ENCODE measurements at regions not wholly inside any gene's neighbourhood (a gene's known extent, or its start where the extent isn't known, plus 50 kb on each side); places are given as distances from the start of the nearest gene placed in this dataset.

GRCh38 chr4:165605811-165606210 is 227.0 kb downstream of the CPE start:
- Histone ChIP-seq H3K36me3 (no peaks in the 10 kb centered on the region), H3K4me3 (no peak overlapping the region), H3K9me3 (no peaks in the 10 kb centered on the region), H3K27me3 (no peaks in the 10 kb centered on the region), H3K27ac (no peak overlapping the region), H3K4me1 (peaks cover 0 to 1% (median 0%) of the 10 kb centered on the region in 4 donors)
- in situ Hi-C loops (cut with MboI; ENCODE audit: low pct_ligation_motif_present in 1 of 4, low pct_unique_long_range_greater_than_20kb in 1 of 4, low sequenced_read_pairs in 3 of 4) (no loop called here), intact Hi-C loops (cut with DNase I; ENCODE audit: low total_unique reads) (no loop called here)
- WGBS, 2 donors (ENCODE audit: low coverage in 1 of 2) = 75 to 83% methylated on average over 1 of the region's 1 CpG
- TF ChIP-seq CTCF (IDR thresholded peaks at IDR 0.05) (no peak), POLR2A (IDR thresholded peaks at IDR 0.05) (no peak), EP300 (IDR thresholded peaks at IDR 0.05; ENCODE audit: low read depth) (no peak), POLR2AphosphoS5 (IDR thresholded peaks at IDR 0.05) (no peak)
- DNase-seq = no peak

GRCh38 chr4:165606465-165607205 is 227.8 kb downstream of the CPE start:
- Histone ChIP-seq H3K27me3 (no peaks in the 10 kb centered on the region), H3K9me3 (no peaks in the 10 kb centered on the region), H3K4me1 (peaks cover 0 to 3% (median 0%) of the 10 kb centered on the region in 4 donors), H3K4me3 (no peak overlapping the region), H3K36me3 (no peaks in the 10 kb centered on the region), H3K27ac (no peak overlapping the region)
- intact Hi-C loops (cut with DNase I; ENCODE audit: low total_unique reads) = no loop called here
- TF ChIP-seq CTCF (IDR thresholded peaks at IDR 0.05) (no peak), POLR2AphosphoS5 (IDR thresholded peaks at IDR 0.05) (no peak), EP300 (IDR thresholded peaks at IDR 0.05; ENCODE audit: low read depth) (no peak)
- WGBS, 2 donors (ENCODE audit: low coverage in 1 of 2) = 57 to 58% methylated on average over 2 of the region's 2 CpGs
- in situ Hi-C loops (cut with MboI; ENCODE audit: low pct_ligation_motif_present in 1 of 4, low pct_unique_long_range_greater_than_20kb in 1 of 4, low sequenced_read_pairs in 3 of 4) = no loop called here
- no peak for DNase-seq

GRCh38 chr4:165609653-165610052 is 230.8 kb downstream of the CPE start:
- Histone ChIP-seq H3K9me3 (no peaks in the 10 kb centered on the region), H3K27ac (no peak overlapping the region), H3K4me3 (no peak overlapping the region), H3K36me3 (no peaks in the 10 kb centered on the region), H3K4me1 (peaks cover 0 to 3% (median 0%) of the 10 kb centered on the region in 4 donors), H3K27me3 (no peaks in the 10 kb centered on the region)
- intact Hi-C loops (cut with DNase I; ENCODE audit: low total_unique reads) = no loop called here
- in situ Hi-C loops (cut with MboI; ENCODE audit: low pct_ligation_motif_present in 1 of 4, low pct_unique_long_range_greater_than_20kb in 1 of 4, low sequenced_read_pairs in 3 of 4) = no loop called here
- TF ChIP-seq CTCF (IDR thresholded peaks at IDR 0.05) (no peak), EP300 (IDR thresholded peaks at IDR 0.05; ENCODE audit: low read depth) (no peak), POLR2AphosphoS5 (IDR thresholded peaks at IDR 0.05) (no peak), POLR2A (IDR thresholded peaks at IDR 0.05) (no peak)
- no peak for DNase-seq
- 82 to 93% methylated on average over 2 of the region's 2 CpGs for WGBS, 2 donors (ENCODE audit: low coverage in 1 of 2)

GRCh38 chr4:165610679-165611437 is 232.1 kb downstream of the CPE start:
- no peaks in the 10 kb centered on the region for H3K36me3 ChIP-seq
- peak overlapping the region in 2 of 4 donors; percentile 23 to 26 for H3K27ac ChIP-seq
- H3K9me3 ChIP-seq = no peaks in the 10 kb centered on the region
- no peak for TF ChIP-seq POLR2A (IDR thresholded peaks at IDR 0.05)
- TF ChIP-seq POLR2AphosphoS5 (IDR thresholded peaks at IDR 0.05) = peak in 1 of 3 donors; percentile 14
- no peak overlapping the region for H3K4me3 ChIP-seq
- WGBS, 2 donors (ENCODE audit: low coverage in 1 of 2) = 44 to 49% methylated on average over 6 of the region's 6 CpGs
- no peaks in the 10 kb centered on the region for H3K27me3 ChIP-seq
- in situ Hi-C loops (cut with MboI; ENCODE audit: low pct_ligation_motif_present in 1 of 4, low pct_unique_long_range_greater_than_20kb in 1 of 4, low sequenced_read_pairs in 3 of 4) (no loop called here), intact Hi-C loops (cut with DNase I; ENCODE audit: low total_unique reads) (no loop called here)
- no peak for DNase-seq
- peaks cover 0 to 3% (median 0%) of the 10 kb centered on the region in 4 donors for H3K4me1 ChIP-seq

All from transverse colon (tissue), 4 donors.